PC-9 (cell line): ENCODE measurements at regions not wholly inside any gene's neighbourhood (a gene's known extent, or its start where the extent isn't known, plus 50 kb on each side); places are given as distances from the start of the nearest gene placed in this dataset.

Source experiments
- BruUV-seq: library from RNA; stranded (reverse); fragments of 400-500 nt; replicated peaks from 2 replicates; lab custom pipeline; 2021; lab: Mats Ljungman, UMichigan
- CTCF ChIA-PET: fragments of 300-600 bp; sonication (Branson Sonifier 250); formaldehyde crosslinking; loops from one replicate; lab custom pipeline; 2022; ENCODE audit warnings: antibody characterized with exemption; lab: Charles Lee
- POLR2A ChIA-PET: fragments of 300-600 bp; sonication (Branson Sonifier 250); formaldehyde crosslinking; loops from one replicate; lab custom pipeline; 2022; ENCODE audit warnings: antibody characterized with exemption; ENCODE audit not compliant: unreplicated experiment; lab: Charles Lee
- DNase-seq, 2 experiments: peaks; one replicate each; pipeline versions ENCODE4 v3.0.0 to v3.0.0-alpha.2; 2015 to 2022; ENCODE audit warnings: mixed read lengths in 1 of 2
- H2AFZ ChIP-seq: fragments of 200-600 bp; sonication (generic); 2 replicates; pipeline ENCODE4 v1.8.1; 2017; ENCODE audit warnings: antibody characterized with exemption
- H3F3A ChIP-seq: fragments of 200-600 bp; sonication (generic); 2 replicates; pipeline ENCODE4 v1.8.1; 2017; ENCODE audit warnings: antibody characterized with exemption, mild to moderate bottlenecking, low read depth; ENCODE audit not compliant: insufficient read depth
- H3K27ac ChIP-seq: fragments of 200-600 bp; sonication (generic); 2 replicates; pipeline ENCODE4 v1.6.1; 2016; ENCODE audit warnings: mixed run types
- H3K27me3 ChIP-seq: fragments of 200-600 bp; sonication (generic); 2 replicates; pipeline ENCODE4 v1.6.1; 2016; ENCODE audit warnings: low read depth, mixed run types; ENCODE audit not compliant: insufficient read depth
- H3K36me3 ChIP-seq: fragments of 200-600 bp; sonication (generic); 2 replicates; pipeline ENCODE4 v1.6.1; 2016; ENCODE audit warnings: low read depth, mixed run types
- H3K4me1 ChIP-seq: fragments of 200-600 bp; sonication (generic); replicated peaks from 2 replicates; pipeline ENCODE4 v1.6.1; 2016; ENCODE audit warnings: mixed run types; ENCODE audit not compliant: insufficient read depth
- H3K4me2 ChIP-seq: fragments of 200-600 bp; sonication (generic); 2 replicates; pipeline ENCODE4 v1.6.1; 2017; ENCODE audit warnings: mixed run types
- H3K4me3 ChIP-seq: fragments of 200-600 bp; sonication (generic); 2 replicates; pipeline ENCODE4 v1.6.1; 2016; ENCODE audit warnings: mixed run types
- H3K79me2 ChIP-seq: fragments of 200-600 bp; sonication (generic); 2 replicates; pipeline ENCODE4 v1.6.1; 2017; ENCODE audit warnings: low read depth, mixed run types
- H3K9me2 ChIP-seq: fragments of 200-600 bp; sonication (generic); 2 replicates; pipeline ENCODE4 v1.8.1; 2017; ENCODE audit warnings: mild to moderate bottlenecking; ENCODE audit not compliant: insufficient read depth
- H3K9me3 ChIP-seq: fragments of 200-600 bp; sonication (generic); 2 replicates; pipeline ENCODE4 v1.8.1; 2016; ENCODE audit warnings: low read depth; ENCODE audit not compliant: insufficient read depth
- H4K20me1 ChIP-seq: fragments of 200-600 bp; sonication (generic); 2 replicates; pipeline ENCODE4 v1.8.1; 2017; ENCODE audit not compliant: insufficient read depth
- EZH2 ChIP-seq: fragments of 200-600 bp; sonication (generic); IDR thresholded peaks from 2 replicates; pipeline ENCODE4 v1.8.0; 2017; ENCODE audit warnings: antibody characterized with exemption, low read depth
- intact Hi-C: fragments of 100-400 bp; cut with micrococcal nuclease; formaldehyde crosslinking; loops from one replicate; pipeline ENCODE4 v1.10.0; 2022; ENCODE audit not compliant: unreplicated experiment
- TF ChIP-seq, protein P1 (sequence below): fragments of 200-600 bp; sonication (generic); conservative IDR thresholded peaks from 2 replicates; pipeline ENCODE4 v1.6.1; 2017; ENCODE audit warnings: mixed run types, antibody characterized with exemption, mild to moderate bottlenecking, moderate library complexity

DNA sequence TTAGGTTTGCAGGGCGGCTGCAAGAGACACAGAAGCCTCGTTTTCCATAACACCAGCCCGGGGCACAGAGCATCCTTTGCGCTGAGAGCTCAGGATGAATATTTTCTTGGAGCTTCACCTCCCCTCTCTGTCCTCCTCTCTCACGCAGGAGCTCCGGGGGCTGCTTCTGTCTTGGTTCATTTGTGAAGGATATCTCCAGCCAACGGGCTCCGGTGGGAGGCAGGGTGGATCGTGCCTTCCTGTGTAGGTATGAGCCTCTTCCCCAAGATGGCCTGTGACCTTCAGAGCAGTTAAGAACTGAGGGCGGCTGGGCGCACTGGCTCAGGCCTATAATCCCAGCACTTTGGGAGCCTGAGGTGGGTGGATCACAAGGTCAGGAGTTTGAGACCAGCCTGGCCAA, 319.0 kb upstream of the C1orf174 start:
- no peaks in the 10 kb centered on the region for H3K9me2 ChIP-seq
- H2AFZ ChIP-seq: no peak overlapping the region
- H3F3A ChIP-seq: no peaks in the 10 kb centered on the region
- H3K27ac ChIP-seq: no peak overlapping the region
- no peaks in the 10 kb centered on the region for H3K4me1 ChIP-seq
- no peak overlapping the region for H3K4me3 ChIP-seq
- BruUV-seq: no TSS peak
- POLR2A ChIA-PET: no interaction called here
- H3K27me3 ChIP-seq: peaks cover 57% of the 10 kb centered on the region
- TF ChIP-seq, protein P1, sequence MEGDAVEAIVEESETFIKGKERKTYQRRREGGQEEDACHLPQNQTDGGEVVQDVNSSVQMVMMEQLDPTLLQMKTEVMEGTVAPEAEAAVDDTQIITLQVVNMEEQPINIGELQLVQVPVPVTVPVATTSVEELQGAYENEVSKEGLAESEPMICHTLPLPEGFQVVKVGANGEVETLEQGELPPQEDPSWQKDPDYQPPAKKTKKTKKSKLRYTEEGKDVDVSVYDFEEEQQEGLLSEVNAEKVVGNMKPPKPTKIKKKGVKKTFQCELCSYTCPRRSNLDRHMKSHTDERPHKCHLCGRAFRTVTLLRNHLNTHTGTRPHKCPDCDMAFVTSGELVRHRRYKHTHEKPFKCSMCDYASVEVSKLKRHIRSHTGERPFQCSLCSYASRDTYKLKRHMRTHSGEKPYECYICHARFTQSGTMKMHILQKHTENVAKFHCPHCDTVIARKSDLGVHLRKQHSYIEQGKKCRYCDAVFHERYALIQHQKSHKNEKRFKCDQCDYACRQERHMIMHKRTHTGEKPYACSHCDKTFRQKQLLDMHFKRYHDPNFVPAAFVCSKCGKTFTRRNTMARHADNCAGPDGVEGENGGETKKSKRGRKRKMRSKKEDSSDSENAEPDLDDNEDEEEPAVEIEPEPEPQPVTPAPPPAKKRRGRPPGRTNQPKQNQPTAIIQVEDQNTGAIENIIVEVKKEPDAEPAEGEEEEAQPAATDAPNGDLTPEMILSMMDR: no peak
- TF ChIP-seq EZH2: no peak
- no peaks in the 10 kb centered on the region for H3K9me3 ChIP-seq
- no peaks in the 10 kb centered on the region for H3K79me2 ChIP-seq
- no peak for DNase-seq
- no peaks in the 10 kb centered on the region for H4K20me1 ChIP-seq
- CTCF ChIA-PET: no interaction called here
- no peaks in the 10 kb centered on the region for H3K36me3 ChIP-seq
- intact Hi-C loops: no loop called here
- H3K4me2 ChIP-seq: no peak overlapping the region

DNA sequence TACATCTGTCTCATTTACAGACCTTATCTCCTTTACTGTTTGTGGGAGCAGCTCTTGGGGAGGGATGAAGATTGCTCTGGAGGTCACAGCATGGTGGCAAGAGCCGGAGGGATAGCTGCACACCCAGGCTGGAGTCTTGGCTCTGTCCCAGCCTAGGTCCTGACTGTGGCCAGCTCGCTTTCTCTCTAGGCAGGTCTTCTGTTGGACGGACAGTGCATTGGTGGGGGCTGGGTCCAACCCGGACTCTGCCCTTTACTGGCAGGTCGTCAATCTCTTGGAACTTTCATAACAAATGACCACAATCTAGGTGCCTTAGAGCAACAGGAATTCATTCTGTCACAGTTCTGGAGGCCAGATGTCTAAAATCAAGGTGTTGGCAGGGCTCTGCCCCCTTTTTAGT, 319.8 kb upstream of the C1orf174 start:
- intact Hi-C loops: no loop called here
- H3K9me2 ChIP-seq: no peaks in the 10 kb centered on the region
- BruUV-seq: no TSS peak
- TF ChIP-seq EZH2: no peak
- TF ChIP-seq, protein P1: no peak
- H4K20me1 ChIP-seq: no peaks in the 10 kb centered on the region
- no peaks in the 10 kb centered on the region for H3K79me2 ChIP-seq
- no peaks in the 10 kb centered on the region for H3K9me3 ChIP-seq
- H3K4me2 ChIP-seq: no peak overlapping the region
- ChIA-PET POLR2A (no interaction called here), CTCF (no interaction called here)
- DNase-seq: no peak
- H3F3A ChIP-seq: no peaks in the 10 kb centered on the region
- H3K36me3 ChIP-seq: no peaks in the 10 kb centered on the region
- H3K27ac ChIP-seq: no peak overlapping the region
- peaks cover 51% of the 10 kb centered on the region for H3K27me3 ChIP-seq
- H3K4me3 ChIP-seq: no peak overlapping the region
- H2AFZ ChIP-seq: no peak overlapping the region
- H3K4me1 ChIP-seq: no peaks in the 10 kb centered on the region

GRCh38 chr1:4220362-4220761, 320.3 kb upstream of the C1orf174 start:
- no peak overlapping the region for H3K4me3 ChIP-seq
- no peak overlapping the region for H3K27ac ChIP-seq
- no peak overlapping the region for H2AFZ ChIP-seq
- no peak overlapping the region for H3K4me2 ChIP-seq
- no peaks in the 10 kb centered on the region for H3F3A ChIP-seq
- DNase-seq: no peak
- no peaks in the 10 kb centered on the region for H4K20me1 ChIP-seq
- BruUV-seq: no TSS peak
- no peaks in the 10 kb centered on the region for H3K36me3 ChIP-seq
- peaks cover 49% of the 10 kb centered on the region for H3K27me3 ChIP-seq
- ChIA-PET CTCF (no interaction called here), POLR2A (no interaction called here)
- H3K4me1 ChIP-seq: no peaks in the 10 kb centered on the region
- no peaks in the 10 kb centered on the region for H3K9me3 ChIP-seq
- intact Hi-C loops: no loop called here
- no peaks in the 10 kb centered on the region for H3K79me2 ChIP-seq
- TF ChIP-seq EZH2: no peak
- TF ChIP-seq, protein P1: no peak
- no peaks in the 10 kb centered on the region for H3K9me2 ChIP-seq
